MM.1S (cell line): ENCODE measurements at regions not wholly inside any gene's neighbourhood (a gene's known extent, or its start where the extent isn't known, plus 50 kb on each side); places are given as distances from the start of the nearest gene placed in this dataset.

Source experiments
- DNase-seq: peaks from one replicate; pipeline ENCODE4 v3.0.0-alpha.2; 2015
- H2AFZ ChIP-seq: fragments of 300-600 bp; sonication (generic); 2 replicates; pipeline ENCODE4 v1.6.0; 2016; ENCODE audit warnings: antibody characterized with exemption, low read length
- H3F3A ChIP-seq: fragments of 300-600 bp; sonication (generic); 2 replicates; pipeline ENCODE4 v1.6.1; 2016; ENCODE audit warnings: mild to moderate bottlenecking, antibody characterized with exemption, low read length, moderate library complexity, mixed read lengths; ENCODE audit not compliant: insufficient read depth
- H3K27ac ChIP-seq: fragments of 300-600 bp; sonication (generic); 2 replicates; pipeline ENCODE4 v1.5.1; 2016; ENCODE audit warnings: mild to moderate bottlenecking, low read length
- H3K27me3 ChIP-seq: fragments of 300-600 bp; sonication (generic); replicated peaks from 2 replicates; pipeline ENCODE4 v1.6.0; 2016; ENCODE audit warnings: low read length; ENCODE audit not compliant: insufficient read depth
- H3K36me3 ChIP-seq: fragments of 300-600 bp; sonication (generic); replicated peaks from 2 replicates; pipeline ENCODE4 v1.6.1; 2016; ENCODE audit warnings: mild to moderate bottlenecking, low read length, mixed read lengths; ENCODE audit not compliant: insufficient read depth
- H3K4me1 ChIP-seq: fragments of 300-600 bp; sonication (generic); 2 replicates; pipeline ENCODE4 v1.6.1; 2016; ENCODE audit warnings: low read length, mixed read lengths
- H3K4me2 ChIP-seq: fragments of 300-600 bp; sonication (generic); 2 replicates; pipeline ENCODE4 v1.6.0; 2016; ENCODE audit warnings: low read depth, low read length
- H3K4me3 ChIP-seq: fragments of 300-600 bp; sonication (generic); 2 replicates; pipeline ENCODE4 v1.5.1; 2016; ENCODE audit warnings: low read length, mixed read lengths
- H3K79me2 ChIP-seq: fragments of 300-600 bp; sonication (generic); 2 replicates; pipeline ENCODE4 v1.6.1; 2016; ENCODE audit warnings: mixed run types, low read length, mixed read lengths
- H3K9ac ChIP-seq: fragments of 300-600 bp; sonication (generic); 2 replicates; pipeline ENCODE4 v1.6.1; 2016; ENCODE audit warnings: low read length, mixed read lengths
- H3K9me2 ChIP-seq: fragments of 300-600 bp; sonication (generic); replicated peaks from 2 replicates; pipeline ENCODE4 v1.6.1; 2016; ENCODE audit warnings: mild to moderate bottlenecking, low read length, mixed read lengths; ENCODE audit not compliant: insufficient read depth
- H3K9me3 ChIP-seq: fragments of 300-600 bp; sonication (generic); replicated peaks from 2 replicates; pipeline ENCODE4 v1.6.1; 2016; ENCODE audit warnings: mild to moderate bottlenecking, low read length, mixed read lengths; ENCODE audit not compliant: insufficient read depth
- H4K20me1 ChIP-seq: fragments of 300-600 bp; sonication (generic); 2 replicates; pipeline ENCODE4 v1.6.1; 2016; ENCODE audit warnings: mild to moderate bottlenecking, low read length, moderate library complexity, mixed read lengths; ENCODE audit not compliant: insufficient read depth
- CTCF ChIP-seq: fragments of 300-600 bp; sonication (generic); IDR thresholded peaks from 2 replicates; pipeline ENCODE4 v1.5.1; 2016; ENCODE audit warnings: antibody characterized with exemption, low read length, mixed read lengths
- EZH2 ChIP-seq: fragments of 300-600 bp; sonication (generic); optimal IDR thresholded peaks from 2 replicates; pipeline ENCODE3; 2017; ENCODE audit warnings: low read depth, mild to moderate bottlenecking, antibody characterized with exemption, low read length, mixed read lengths
- EZH2phosphoT487 ChIP-seq: fragments of 300-600 bp; sonication (generic); IDR thresholded peaks from 2 replicates; pipeline ENCODE4 v1.6.1; 2018; ENCODE audit warnings: antibody characterized with exemption, low read length

GRCh38 chr11:97202613-97203292 is 812.9 kb downstream of the JRKL start:
- H3K4me2 ChIP-seq = no peak overlapping the region
- H3F3A ChIP-seq = no peaks in the 10 kb centered on the region
- no peaks in the 10 kb centered on the region for H3K9me3 ChIP-seq
- no peaks in the 10 kb centered on the region for H3K79me2 ChIP-seq
- no peaks in the 10 kb centered on the region for H4K20me1 ChIP-seq
- H3K36me3 ChIP-seq = no peaks in the 10 kb centered on the region
- H3K9me2 ChIP-seq = no peaks in the 10 kb centered on the region
- TF ChIP-seq EZH2phosphoT487 (no peak), CTCF (no peak), EZH2 (no peak)
- H3K4me3 ChIP-seq = no peak overlapping the region
- DNase-seq = no peak
- no peak overlapping the region for H2AFZ ChIP-seq
- no peak overlapping the region for H3K9ac ChIP-seq
- H3K4me1 ChIP-seq = no peaks in the 10 kb centered on the region
- H3K27ac ChIP-seq = no peak overlapping the region
- no peaks in the 10 kb centered on the region for H3K27me3 ChIP-seq

- Histone ChIP-seq H4K20me1 (no peaks in the 10 kb centered on the region), H3K9ac (no peak overlapping the region), H3F3A (no peaks in the 10 kb centered on the region), H3K4me3 (no peak overlapping the region), H3K27ac (no peak overlapping the region), H3K4me1 (no peaks in the 10 kb centered on the region), H2AFZ (no peak overlapping the region), H3K27me3 (no peaks in the 10 kb centered on the region), H3K79me2 (no peaks in the 10 kb centered on the region), H3K4me2 (no peak overlapping the region), H3K9me2 (no peaks in the 10 kb centered on the region), H3K9me3 (no peaks in the 10 kb centered on the region), H3K36me3 (no peaks in the 10 kb centered on the region)
- DNase-seq = no peak
- TF ChIP-seq EZH2phosphoT487 (no peak), CTCF (no peak), EZH2 (no peak)
These were observed 828.2 kb downstream of the JRKL start for GRCh38 chr11:97218011-97218410.

- H3K9me2 ChIP-seq = no peaks in the 10 kb centered on the region
- no peaks in the 10 kb centered on the region for H3F3A ChIP-seq
- DNase-seq = no peak
- no peak overlapping the region for H3K4me2 ChIP-seq
- no peak for TF ChIP-seq CTCF
- TF ChIP-seq EZH2phosphoT487 = no peak
- TF ChIP-seq EZH2 = no peak
- no peaks in the 10 kb centered on the region for H3K79me2 ChIP-seq
- no peaks in the 10 kb centered on the region for H3K27me3 ChIP-seq
- H2AFZ ChIP-seq = no peak overlapping the region
- no peaks in the 10 kb centered on the region for H3K9me3 ChIP-seq
- H3K4me3 ChIP-seq = no peak overlapping the region
- no peak overlapping the region for H3K9ac ChIP-seq
- no peaks in the 10 kb centered on the region for H3K4me1 ChIP-seq
- H4K20me1 ChIP-seq = no peaks in the 10 kb centered on the region
- H3K27ac ChIP-seq = no peak overlapping the region
- H3K36me3 ChIP-seq = no peaks in the 10 kb centered on the region
These were observed 833.8 kb downstream of the JRKL start for GRCh38 chr11:97223647-97224046.
